H1 (cell line): ENCODE measurements at regions not wholly inside any gene's neighbourhood (a gene's known extent, or its start where the extent isn't known, plus 50 kb on each side); places are given as distances from the start of the nearest gene placed in this dataset.

Source experiments
- CTCF ChIA-PET: fragments of 300-600 bp; sonication (Branson Sonifier 250); formaldehyde crosslinking; loops from one replicate; lab custom pipeline; 2021; ENCODE audit not compliant: partially characterized antibody; lab: Charles Lee
- POLR2A ChIA-PET: fragments of 300-600 bp; sonication (Branson Sonifier 250); formaldehyde crosslinking; loops from one replicate; lab custom pipeline; 2021; ENCODE audit warnings: inconsistent platforms; ENCODE audit not compliant: partially characterized antibody; lab: Charles Lee
- DNase-seq, 2 experiments: peaks; one replicate each; pipeline versions ENCODE4 v3.0.0 to v3.0.0-alpha.2; 2010 to 2022; ENCODE audit warnings: low spot score in 2 of 2, low read depth in 1 of 2, mixed read lengths in 1 of 2
- FAIRE-seq: peaks from 2 replicates; lab custom pipeline; 2011; peaks lifted over from hg19 to GRCh38; lab: Jason Lieb, UNC
- H2AFZ ChIP-seq: 2 replicates; pipeline ENCODE4 v1.8.1; 2012; ENCODE audit warnings: low read length, inconsistent platforms
- H2AK5ac ChIP-seq: 2 replicates; pipeline ENCODE4 v1.6.1; 2013; ENCODE audit warnings: low read depth, low read length
- H2BK120ac ChIP-seq: replicated peaks from 2 replicates; pipeline ENCODE3; 2013; ENCODE audit warnings: low read depth, low read length, inconsistent platforms
- H2BK12ac ChIP-seq: 2 replicates; pipeline ENCODE4 v1.6.1; 2013; ENCODE audit warnings: low read depth, low read length
- H2BK15ac ChIP-seq: 2 replicates; pipeline ENCODE4 v1.6.1; 2013; ENCODE audit warnings: low read length
- H2BK20ac ChIP-seq: 2 replicates; pipeline ENCODE4 v1.6.1; 2013; ENCODE audit warnings: low read length
- H2BK5ac ChIP-seq: 2 replicates; pipeline ENCODE4 v1.6.1; 2013; ENCODE audit warnings: low read depth, low read length
- H3K14ac ChIP-seq: 2 replicates; pipeline ENCODE4 v1.6.1; 2013; ENCODE audit warnings: inconsistent platforms; ENCODE audit not compliant: insufficient read length
- H3K18ac ChIP-seq: 2 replicates; pipeline ENCODE4 v1.6.1; 2013; ENCODE audit warnings: low read length; ENCODE audit errors: extremely low read depth
- H3K23ac ChIP-seq: 2 replicates; pipeline ENCODE4 v1.6.1; 2013; ENCODE audit warnings: inconsistent platforms; ENCODE audit not compliant: insufficient read length
- H3K23me2 ChIP-seq: 2 replicates; pipeline ENCODE4 v1.6.1; 2013; ENCODE audit warnings: low read depth, low read length
- H3K27ac ChIP-seq: 2 replicates; pipeline ENCODE4 v1.6.1; 2011; ENCODE audit warnings: low read depth, low read length, inconsistent platforms
- H3K27me3 ChIP-seq, 4 experiments: replicated peaks in 1 of 4; 1 replicate in 1 of 4; 2 replicates in 3 of 4; pipeline versions ENCODE4 v1.6.1 to v1.8.1; 2011 to 2013; ENCODE audit warnings: low read length in 3 of 4, mild to moderate bottlenecking in 3 of 4, inconsistent platforms in 2 of 4, mixed read lengths in 2 of 4, moderate library complexity in 1 of 4; ENCODE audit not compliant: control insufficient read depth in 3 of 4, insufficient read depth in 3 of 4; ENCODE audit errors: extremely low read depth in 1 of 4
- H3K36me3 ChIP-seq, 4 experiments: 2 replicates each; pipeline versions ENCODE4 v1.6.1 to v1.8.1; 2011 to 2013; ENCODE audit warnings: mild to moderate bottlenecking in 4 of 4, low read length in 3 of 4, moderate library complexity in 2 of 4, control low read depth in 1 of 4, inconsistent platforms in 1 of 4; ENCODE audit not compliant: insufficient read depth in 4 of 4, control insufficient read depth in 2 of 4
- H3K4ac ChIP-seq: replicated peaks from 2 replicates; pipeline ENCODE3; 2013; ENCODE audit warnings: low read length, low read depth, mixed read lengths, inconsistent platforms; ENCODE audit not compliant: insufficient read length
- H3K4me1 ChIP-seq, 4 experiments: replicated peaks in 1 of 4; 1 replicate in 1 of 4; 2 replicates in 3 of 4; pipeline versions ENCODE4 v1.6.1 to v1.8.1; 2011 to 2013; ENCODE audit warnings: low read length in 3 of 4, inconsistent platforms in 2 of 4, mixed read lengths in 1 of 4; ENCODE audit not compliant: insufficient read depth in 4 of 4, control insufficient read depth in 3 of 4
- H3K4me2 ChIP-seq, 2 experiments: 2 replicates each; pipeline versions ENCODE4 v1.6.1 to v1.8.1; 2011 to 2013; ENCODE audit warnings: low read depth in 2 of 2, low read length in 2 of 2, control low read depth in 1 of 2, inconsistent platforms in 1 of 2, mild to moderate bottlenecking in 1 of 2; ENCODE audit not compliant: insufficient read depth in 1 of 2
- H3K4me3 ChIP-seq, 4 experiments: fragments of 200-600, 300-600 bp in 1 of 4; sonication (generic), shearing (Covaris generic), sonication (Bioruptor Twin) in 1 of 4; 2 replicates each; pipeline versions ENCODE4 v1.5.1 to v1.8.1; 2011 to 2016; ENCODE audit warnings: low read length in 4 of 4, low read depth in 3 of 4, control low read depth in 2 of 4, inconsistent platforms in 2 of 4, mild to moderate bottlenecking in 2 of 4, mixed read lengths in 1 of 4, moderate library complexity in 1 of 4; ENCODE audit not compliant: insufficient read depth in 2 of 4; ENCODE audit errors: extremely low read depth in 1 of 4
- H3K56ac ChIP-seq: replicated peaks from 2 replicates; pipeline ENCODE3; 2013; ENCODE audit warnings: low read depth, mild to moderate bottlenecking, mixed read lengths, low read length, inconsistent platforms; ENCODE audit not compliant: insufficient read length
- H3K79me1 ChIP-seq: 2 replicates; pipeline ENCODE4 v1.6.1; 2013; ENCODE audit warnings: low read depth, low read length, control low read depth
- H3K79me2 ChIP-seq, 2 experiments: 2 replicates each; pipeline versions ENCODE4 v1.6.1 to v1.8.1; 2012 to 2013; ENCODE audit warnings: low read length in 2 of 2, mild to moderate bottlenecking in 2 of 2, inconsistent platforms in 1 of 2; ENCODE audit not compliant: insufficient read depth in 2 of 2, control insufficient read depth in 1 of 2
- H3K9ac ChIP-seq, 4 experiments: replicated peaks in 1 of 4; 1 replicate in 1 of 4; 2 replicates in 3 of 4; pipeline versions ENCODE4 v1.6.1 to v1.8.1; 2011 to 2013; ENCODE audit warnings: low read depth in 3 of 4, low read length in 3 of 4, control low read depth in 2 of 4, mild to moderate bottlenecking in 2 of 4, moderate library complexity in 2 of 4, inconsistent platforms in 1 of 4; ENCODE audit errors: extremely low read depth in 1 of 4
- H3K9me3 ChIP-seq, 2 experiments: 2 replicates each; pipeline versions ENCODE4 v1.6.1 to v1.8.1; 2012 to 2013; ENCODE audit warnings: mild to moderate bottlenecking in 2 of 2, moderate library complexity in 2 of 2, control low read depth in 1 of 2, inconsistent platforms in 1 of 2, low read depth in 1 of 2, low read length in 1 of 2, mixed read lengths in 1 of 2; ENCODE audit not compliant: insufficient read depth in 2 of 2
- H4K20me1 ChIP-seq, 2 experiments: replicated peaks in 1 of 2; 2 replicates each; pipeline versions ENCODE3 to v1.8.1; 2011 to 2013; ENCODE audit warnings: inconsistent platforms in 2 of 2, low read length in 2 of 2, mild to moderate bottlenecking in 1 of 2; ENCODE audit not compliant: insufficient read depth in 2 of 2, control insufficient read depth in 1 of 2
- H4K5ac ChIP-seq: 2 replicates; pipeline ENCODE4 v1.6.1; 2013; ENCODE audit warnings: low read length, low read depth, mixed read lengths, inconsistent platforms; ENCODE audit not compliant: insufficient read length
- H4K8ac ChIP-seq: 2 replicates; pipeline ENCODE4 v1.8.0; 2013; ENCODE audit warnings: mild to moderate bottlenecking, moderate library complexity, low read length, inconsistent platforms; ENCODE audit not compliant: insufficient read depth; ENCODE audit errors: extremely low read depth
- H4K91ac ChIP-seq: replicated peaks from 2 replicates; pipeline ENCODE3; 2013; ENCODE audit warnings: low read length, mixed read lengths, inconsistent platforms; ENCODE audit not compliant: insufficient read length
- BACH1 ChIP-seq: IDR thresholded peaks from 2 replicates; pipeline ENCODE4 v1.6.1; 2012; ENCODE audit warnings: low read length, improper control_type of control experiment
- CBX5 ChIP-seq: fragments of 300-800, 300-1000 bp; sonication (generic); IDR thresholded peaks from 2 replicates; pipeline ENCODE4 v1.7.1; 2016; ENCODE audit warnings: antibody characterized with exemption, low read length, low read depth
- CREB1 ChIP-seq: IDR thresholded peaks from 2 replicates; pipeline ENCODE4 v1.6.1; 2012; ENCODE audit warnings: inconsistent platforms
- GABPA ChIP-seq: IDR thresholded peaks from 2 replicates; pipeline ENCODE4 v1.6.1; 2011; ENCODE audit warnings: mild to moderate bottlenecking, low read length, moderate library complexity, borderline replicate concordance; ENCODE audit not compliant: insufficient read depth
- HDAC6 ChIP-seq: IDR thresholded peaks from one replicate; pipeline ENCODE4 v1.7.1; 2012; ENCODE audit warnings: low read depth, mild to moderate bottlenecking, inconsistent platforms, low read length, moderate library complexity
- RFX5 ChIP-seq: IDR thresholded peaks from 2 replicates; pipeline ENCODE4 v1.6.1; 2011; ENCODE audit warnings: low read depth, low read length, improper control_type of control experiment, borderline replicate concordance
- SAP30 ChIP-seq: fragments of 300-600 bp; sonication (generic); IDR thresholded peaks from 2 replicates; pipeline ENCODE4 v1.7.1; 2012; ENCODE audit warnings: low read length, moderate library complexity, mild to moderate bottlenecking, inconsistent platforms; ENCODE audit not compliant: insufficient read depth, insufficient replicate concordance
- TCF12 ChIP-seq: IDR thresholded peaks from 2 replicates; pipeline ENCODE4 v1.6.1; 2011; ENCODE audit warnings: low read depth, mild to moderate bottlenecking, low read length
- WGBS, 2 experiments: shearing (Covaris generic) in 1 of 2; methylation state at CpG; one replicate each; pipeline versions ENCODE4 v1.1.6 to v1.1.7; 2013 to 2015; ENCODE audit warnings: low lambda C conversion rate in 2 of 2, mixed read lengths in 2 of 2, inconsistent platforms in 1 of 2, low coverage in 1 of 2, missing lambda C conversion rate in 1 of 2; ENCODE audit not compliant: insufficient replicate concordance in 2 of 2, insufficient coverage in 1 of 2, insufficient read length in 1 of 2; ENCODE audit errors: extremely low coverage in 1 of 2, missing lambda C conversion rate in 1 of 2; 5-methylcytosine and 5-hydroxymethylcytosine counted together
- TF ChIP-seq, protein P1 (sequence below): IDR thresholded peaks from 2 replicates; pipeline ENCODE4 v1.6.1; 2011; ENCODE audit warnings: low read depth, mild to moderate bottlenecking, low read length; ENCODE audit not compliant: insufficient read depth
- TF ChIP-seq, protein P2 (sequence below): IDR thresholded peaks from 2 replicates; pipeline ENCODE4 v1.6.1; 2011; ENCODE audit warnings: low read length, improper control_type of control experiment

- Histone ChIP-seq H3K27me3 (no peaks in the 10 kb centered on the region), H4K20me1 (peaks cover 0 to 2% of the 10 kb centered on the region in 2 experiments), H2BK15ac (no peak overlapping the region), H3K4me2 (no peak overlapping the region), H3K36me3 (no peaks in the 10 kb centered on the region), H2BK12ac (no peak overlapping the region), H2AK5ac (no peak overlapping the region), H3K4me3 (no peak overlapping the region), H4K91ac (no peak overlapping the region), H2BK120ac (no peak overlapping the region), H3K9ac (no peak overlapping the region), H3K56ac (no peak overlapping the region), H3K14ac (no peak overlapping the region), H4K5ac (no peak overlapping the region), H3K79me1 (no peaks in the 10 kb centered on the region; the same call in 1 of the 2 replicates), H4K8ac (no peak overlapping the region), H3K9me3 (no peaks in the 10 kb centered on the region), H3K18ac (no peak overlapping the region), H3K23me2 (no peaks in the 10 kb centered on the region), H3K79me2 (peaks cover 0 to 83% of the 10 kb centered on the region in 2 experiments; a peak in 2 of 4 replicates), H3K4ac (no peak overlapping the region), H3K4me1 (peaks cover 0 to 3% (median 0%) of the 10 kb centered on the region in 4 experiments; a peak in 3 of 7 replicates), H2AFZ (no peak overlapping the region), H2BK5ac (no peak overlapping the region), H3K23ac (no peak overlapping the region), H3K27ac (no peak overlapping the region), H2BK20ac (no peak overlapping the region)
- 83% methylated on average over 13 of the region's 13 CpGs; no CpG with 5 or more reads in 1 of the 2 experiments for WGBS, 2 experiments
- no peak for FAIRE-seq
- DNase-seq: no peak
- CTCF ChIA-PET: interaction anchor here (1.3 to 2.1 kb wide), 3 partner anchors 10 to 174 kb away, joined by 3 to 6 read pairs (median 4); no protein-coding TSS in a partner anchor
- POLR2A ChIA-PET: no interaction called here
- TF ChIP-seq SAP30: no peak
- TF ChIP-seq TCF12: no peak
- TF ChIP-seq, protein P1, sequence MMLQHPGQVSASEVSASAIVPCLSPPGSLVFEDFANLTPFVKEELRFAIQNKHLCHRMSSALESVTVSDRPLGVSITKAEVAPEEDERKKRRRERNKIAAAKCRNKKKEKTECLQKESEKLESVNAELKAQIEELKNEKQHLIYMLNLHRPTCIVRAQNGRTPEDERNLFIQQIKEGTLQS: no peak
- TF ChIP-seq CREB1: no peak
- TF ChIP-seq, protein P2, sequence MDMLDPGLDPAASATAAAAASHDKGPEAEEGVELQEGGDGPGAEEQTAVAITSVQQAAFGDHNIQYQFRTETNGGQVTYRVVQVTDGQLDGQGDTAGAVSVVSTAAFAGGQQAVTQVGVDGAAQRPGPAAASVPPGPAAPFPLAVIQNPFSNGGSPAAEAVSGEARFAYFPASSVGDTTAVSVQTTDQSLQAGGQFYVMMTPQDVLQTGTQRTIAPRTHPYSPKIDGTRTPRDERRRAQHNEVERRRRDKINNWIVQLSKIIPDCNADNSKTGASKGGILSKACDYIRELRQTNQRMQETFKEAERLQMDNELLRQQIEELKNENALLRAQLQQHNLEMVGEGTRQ: no peak
- TF ChIP-seq RFX5: no peak
- TF ChIP-seq CBX5: no peak
- no peak for TF ChIP-seq BACH1
- no peak for TF ChIP-seq HDAC6
- no peak for TF ChIP-seq GABPA
Observed at GRCh38 chr9:110076894-110077725, 130.8 kb downstream of the C9orf152 start.
